GM23338 (cell line): ENCODE measurements at regions not wholly inside any gene's neighbourhood (a gene's known extent, or its start where the extent isn't known, plus 50 kb on each side); places are given as distances from the start of the nearest gene placed in this dataset.

Experiments
- CREB1 ChIP-seq: fragments of 250-450 bp; sonication (Bioruptor Pico); IDR thresholded peaks from 2 replicates; pipeline ENCODE4 v1.5.0; 2020; ENCODE audit warnings: low read depth, mild to moderate bottlenecking, moderate library complexity
- CTCF ChIP-seq, 2 experiments: fragments of 200-600 bp in 1 of 2; sonication (generic) in 1 of 2; conservative IDR thresholded peaks; 2 replicates each; pipeline versions ENCODE4 v1.5.1 to v1.6.1; 2016 to 2017; ENCODE audit warnings: antibody characterized with exemption in 2 of 2, low read depth in 2 of 2, mild to moderate bottlenecking in 2 of 2, moderate library complexity in 1 of 2
- EZH2 ChIP-seq: fragments of 200-600 bp; sonication (generic); IDR thresholded peaks from one replicate; pipeline ENCODE4 v1.8.0; 2017; ENCODE audit warnings: antibody characterized with exemption, mild to moderate bottlenecking, low read depth; ENCODE audit not compliant: unreplicated experiment
- EZH2phosphoT487 ChIP-seq: fragments of 200-600 bp; sonication (generic); IDR thresholded peaks from one replicate; pipeline ENCODE4 v1.8.1; 2018; ENCODE audit warnings: antibody characterized with exemption; ENCODE audit not compliant: unreplicated experiment
- JUNB ChIP-seq: IDR thresholded peaks from one replicate; pipeline ENCODE4 v1.6.1; 2016; ENCODE audit warnings: antibody characterized with exemption; ENCODE audit not compliant: unreplicated experiment
- POLR2AphosphoS5 ChIP-seq: IDR thresholded peaks from 2 replicates; pipeline ENCODE4 v1.6.1; 2016; ENCODE audit warnings: antibody characterized with exemption, low read depth
- REST ChIP-seq: IDR thresholded peaks from one replicate; pipeline ENCODE4 v1.6.1; 2018; ENCODE audit warnings: antibody characterized with exemption; ENCODE audit not compliant: unreplicated experiment
- ZNF114 ChIP-seq: fragments of 250-450 bp; sonication (Bioruptor Pico); IDR thresholded peaks from 2 replicates; pipeline ENCODE4 v1.5.0; 2020; ENCODE audit warnings: mild to moderate bottlenecking, moderate library complexity

DNA sequence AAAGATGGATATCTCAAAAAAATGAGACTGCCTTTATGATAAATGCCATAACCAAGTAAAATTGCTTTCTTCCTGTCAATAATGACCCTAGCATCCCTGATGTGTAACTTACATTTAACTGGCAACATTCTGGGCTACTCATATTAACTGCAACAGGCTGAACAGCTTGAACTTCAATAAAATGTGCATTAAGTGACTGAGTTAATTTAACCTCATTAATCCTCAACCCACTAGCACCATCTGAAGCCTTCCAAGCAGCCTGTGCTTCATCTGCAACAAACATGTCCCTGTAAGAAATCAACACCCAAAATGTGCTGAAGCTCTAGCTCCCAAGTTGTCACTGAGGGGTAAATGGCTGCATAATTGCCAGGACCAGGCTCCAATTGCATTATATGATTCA lies 296.2 kb upstream of the ZC3H15 start:
- no peak for TF ChIP-seq CTCF (conservative IDR thresholded peaks at IDR 0.05; ENCODE audit: low read depth in 2 of 2)
- TF ChIP-seq POLR2AphosphoS5 = no peak
- TF ChIP-seq EZH2 = no peak
- no peak for TF ChIP-seq JUNB
- no peak for TF ChIP-seq REST
- TF ChIP-seq EZH2phosphoT487 = no peak
- TF ChIP-seq CREB1 = no peak
- TF ChIP-seq ZNF114 (CRISPR knock-in tag) = no peak
